Activated CD8-positive, alpha-beta memory T cell treated with anti-CD3 and anti-CD28 coated beads for 24 hours (primary cell): ENCODE measurements at regions not wholly inside any gene's neighbourhood (a gene's known extent, or its start where the extent isn't known, plus 50 kb on each side); places are given as distances from the start of the nearest gene placed in this dataset.

Experiments used
- DNase-seq: peaks from one replicate; pipeline ENCODE4 v3.0.0-alpha.2; 2020

- no peak for DNase-seq
Measured at GRCh38 chr5:89440670-89441069, 557.7 kb upstream of the MEF2C start.

- DNase-seq, result no peak
Measured at GRCh38 chr5:89437450-89438435, 554.8 kb upstream of the MEF2C start.

GRCh38 chr5:89436464-89436863, 553.5 kb upstream of the MEF2C start:
- DNase-seq, result no peak

GRCh38 chr5:89435347-89435746, 552.4 kb upstream of the MEF2C start:
- DNase-seq, result no peak

GRCh38 chr5:89428624-89429023, 545.6 kb upstream of the MEF2C start:
- DNase-seq, result no peak

- no peak for DNase-seq
Measured at GRCh38 chr5:89425062-89425461, 542.1 kb upstream of the MEF2C start.

GRCh38 chr5:89421035-89421434, 538.1 kb upstream of the MEF2C start:
- no peak for DNase-seq

- no peak for DNase-seq
Measured at GRCh38 chr5:89418407-89419085, 535.6 kb upstream of the MEF2C start.

GRCh38 chr5:89417990-89418389, 535.0 kb upstream of the MEF2C start:
- no peak for DNase-seq

- DNase-seq, result no peak
Measured at GRCh38 chr5:89417515-89417914, 534.5 kb upstream of the MEF2C start.

- DNase-seq, result no peak
Measured at GRCh38 chr5:89411891-89412290, 528.9 kb upstream of the MEF2C start.

- DNase-seq, result no peak
Measured at GRCh38 chr5:89407054-89407453, 524.1 kb upstream of the MEF2C start.

- no peak for DNase-seq
Measured at GRCh38 chr5:89401659-89402058, 518.7 kb upstream of the MEF2C start.

GRCh38 chr5:89401012-89401411, 518.0 kb upstream of the MEF2C start:
- DNase-seq, result no peak

GRCh38 chr5:89399548-89399947, 516.6 kb upstream of the MEF2C start:
- DNase-seq, result no peak

- no peak for DNase-seq
Measured at GRCh38 chr5:89397096-89397495, 514.1 kb upstream of the MEF2C start.

- no peak for DNase-seq
Measured at GRCh38 chr5:89396278-89396954, 513.4 kb upstream of the MEF2C start.

GRCh38 chr5:89395111-89395510, 512.1 kb upstream of the MEF2C start:
- DNase-seq, result no peak

GRCh38 chr5:89388872-89389271, 505.9 kb upstream of the MEF2C start:
- DNase-seq, result no peak

- DNase-seq, result no peak
Measured at GRCh38 chr5:89384391-89384790, 501.4 kb upstream of the MEF2C start.

GRCh38 chr5:89380635-89381034, 497.7 kb upstream of the MEF2C start:
- DNase-seq, result no peak

GRCh38 chr5:89377767-89378455, 494.9 kb upstream of the MEF2C start:
- DNase-seq, result no peak
